ENCODE measurements at regions not wholly inside any gene's neighbourhood (a gene's known extent, or its start where the extent isn't known, plus 50 kb on each side); places are given as distances from the start of the nearest gene placed in this dataset.

GRCh38 chr6:92756912-92757311 is 662.4 kb downstream of the EPHA7 start (continued):
- TF ChIP-seq, protein P1, sequence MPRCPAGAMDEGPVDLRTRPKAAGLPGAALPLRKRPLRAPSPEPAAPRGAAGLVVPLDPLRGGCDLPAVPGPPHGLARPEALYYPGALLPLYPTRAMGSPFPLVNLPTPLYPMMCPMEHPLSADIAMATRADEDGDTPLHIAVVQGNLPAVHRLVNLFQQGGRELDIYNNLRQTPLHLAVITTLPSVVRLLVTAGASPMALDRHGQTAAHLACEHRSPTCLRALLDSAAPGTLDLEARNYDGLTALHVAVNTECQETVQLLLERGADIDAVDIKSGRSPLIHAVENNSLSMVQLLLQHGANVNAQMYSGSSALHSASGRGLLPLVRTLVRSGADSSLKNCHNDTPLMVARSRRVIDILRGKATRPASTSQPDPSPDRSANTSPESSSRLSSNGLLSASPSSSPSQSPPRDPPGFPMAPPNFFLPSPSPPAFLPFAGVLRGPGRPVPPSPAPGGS (IDR thresholded peaks at IDR 0.05; ENCODE audit: borderline replicate concordance, insufficient read depth, low read depth, low read length, poor library complexity, severe bottlenecking): no peak
- TF ChIP-seq TBL1XR1 (IDR thresholded peaks at IDR 0.05; ENCODE audit: low read depth, low read length) (no peak), ZNF274 (IDR thresholded peaks at IDR 0.05; ENCODE audit: insufficient read depth, insufficient read length) (no peak), RBBP5 (conservative IDR thresholded peaks at IDR 0.05) (no peak), KDM1A (IDR thresholded peaks at IDR 0.05; ENCODE audit: borderline replicate concordance) (no peak), KLF5 (IDR thresholded peaks at IDR 0.05; ENCODE audit: partially characterized antibody) (no peak)

DNA sequence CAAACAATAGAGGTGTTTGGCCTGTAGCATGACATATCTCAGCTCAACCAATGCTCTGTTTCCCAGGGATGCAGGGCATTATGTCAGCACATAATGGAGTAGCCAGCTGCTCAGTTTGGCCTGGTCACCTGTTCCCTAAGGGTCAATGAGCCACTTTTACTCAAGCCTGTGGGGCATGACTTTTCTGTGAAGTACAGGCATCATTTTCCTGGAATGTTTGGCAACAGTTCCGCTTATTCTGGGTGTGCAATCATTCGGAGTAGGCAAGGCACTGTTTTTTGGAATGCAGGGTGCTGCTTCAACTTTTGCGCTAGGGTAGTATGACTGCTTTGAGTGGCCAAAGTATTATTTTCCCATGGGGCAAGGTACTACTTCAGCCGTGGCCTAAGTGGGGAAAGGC is 665.4 kb downstream of the EPHA7 start:
- H3K4me3 ChIP-seq: no peak overlapping the region
- H3K4me1 ChIP-seq (ENCODE audit: control insufficient read depth, insufficient read depth, low read length): no peaks in the 10 kb centered on the region
- ChIA-PET CTCF (interaction anchor here (1.2 kb wide), 1 partner anchor 12 kb away, joined by 3 read pairs; no protein-coding TSS in a partner anchor), RAD21 (ENCODE audit: unreplicated experiment) (no interaction called here), POLR2A (no interaction called here), SMC1A (ENCODE audit: uncharacterized antibody, unreplicated experiment) (no interaction called here)
- H3K9ac ChIP-seq (ENCODE audit: control insufficient read depth, insufficient read depth, low read length): no peak overlapping the region
- H3K27me3 ChIP-seq (replicated peaks in 1 of 2; ENCODE audit: control insufficient read depth in 2 of 2, insufficient read depth in 2 of 2, low read length in 1 of 2): no peaks in the 10 kb centered on the region
- ATAC-seq: no peak
- no peak for FAIRE-seq
- H3K9me3 ChIP-seq (replicated peaks; ENCODE audit: control insufficient read depth, insufficient read depth, low read length): no peaks in the 10 kb centered on the region
- intact Hi-C loops (cut with micrococcal nuclease; ENCODE audit: unreplicated experiment): no loop called here
- no peaks in the 10 kb centered on the region for H3K79me2 ChIP-seq (ENCODE audit: control insufficient read depth, insufficient read depth, low read length)
- TF ChIP-seq MTA3 (IDR thresholded peaks at IDR 0.05; ENCODE audit: borderline replicate concordance, low read length) (no peak), TARDBP (IDR thresholded peaks at IDR 0.05; ENCODE audit: borderline replicate concordance) (no peak), RCOR1 (conservative IDR thresholded peaks at IDR 0.05; ENCODE audit: low read depth, low read length) (no peak), SUZ12 (IDR thresholded peaks at IDR 0.05; ENCODE audit: unreplicated experiment) (no peak), NRF1 (conservative IDR thresholded peaks at IDR 0.05; ENCODE audit: low read depth, low read length) (no peak), FOS (IDR thresholded peaks at IDR 0.05; ENCODE audit: borderline replicate concordance, extremely low read depth, insufficient read length) (no peak), STAT3 (IDR thresholded peaks at IDR 0.05; ENCODE audit: low read depth, low read length) (no peak), MLLT1 (IDR thresholded peaks at IDR 0.05) (no peak), NBN (IDR thresholded peaks at IDR 0.05) (no peak), SIN3A (IDR thresholded peaks at IDR 0.05; ENCODE audit: low read depth, low read length) (no peak), MYC (IDR thresholded peaks at IDR 0.05; ENCODE audit: insufficient read depth, insufficient read length, insufficient replicate concordance, low read length, severe bottlenecking) (no peak), RBBP5 (conservative IDR thresholded peaks at IDR 0.05) (no peak), JUND (IDR thresholded peaks at IDR 0.05; ENCODE audit: low read depth, low read length) (no peak), HDGF (IDR thresholded peaks at IDR 0.05) (no peak), JUNB (IDR thresholded peaks at IDR 0.05) (no peak)
- TF ChIP-seq, protein P2, sequence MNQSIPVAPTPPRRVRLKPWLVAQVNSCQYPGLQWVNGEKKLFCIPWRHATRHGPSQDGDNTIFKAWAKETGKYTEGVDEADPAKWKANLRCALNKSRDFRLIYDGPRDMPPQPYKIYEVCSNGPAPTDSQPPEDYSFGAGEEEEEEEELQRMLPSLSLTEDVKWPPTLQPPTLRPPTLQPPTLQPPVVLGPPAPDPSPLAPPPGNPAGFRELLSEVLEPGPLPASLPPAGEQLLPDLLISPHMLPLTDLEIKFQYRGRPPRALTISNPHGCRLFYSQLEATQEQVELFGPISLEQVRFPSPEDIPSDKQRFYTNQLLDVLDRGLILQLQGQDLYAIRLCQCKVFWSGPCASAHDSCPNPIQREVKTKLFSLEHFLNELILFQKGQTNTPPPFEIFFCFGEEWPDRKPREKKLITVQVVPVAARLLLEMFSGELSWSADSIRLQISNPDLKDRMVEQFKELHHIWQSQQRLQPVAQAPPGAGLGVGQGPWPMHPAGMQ (IDR thresholded peaks at IDR 0.05; ENCODE audit: borderline replicate concordance): no peak
- TF ChIP-seq, protein P3, sequence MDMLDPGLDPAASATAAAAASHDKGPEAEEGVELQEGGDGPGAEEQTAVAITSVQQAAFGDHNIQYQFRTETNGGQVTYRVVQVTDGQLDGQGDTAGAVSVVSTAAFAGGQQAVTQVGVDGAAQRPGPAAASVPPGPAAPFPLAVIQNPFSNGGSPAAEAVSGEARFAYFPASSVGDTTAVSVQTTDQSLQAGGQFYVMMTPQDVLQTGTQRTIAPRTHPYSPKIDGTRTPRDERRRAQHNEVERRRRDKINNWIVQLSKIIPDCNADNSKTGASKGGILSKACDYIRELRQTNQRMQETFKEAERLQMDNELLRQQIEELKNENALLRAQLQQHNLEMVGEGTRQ (IDR thresholded peaks at IDR 0.05; ENCODE audit: borderline replicate concordance, low read depth, low read length): no peak
- H2AFZ ChIP-seq (ENCODE audit: control insufficient read depth, low read depth, low read length): no peak overlapping the region
- H3K27ac ChIP-seq (ENCODE audit: control insufficient read depth, insufficient read depth): no peak overlapping the region
- in situ Hi-C loops (cut with MboI): no loop called here
- no peak overlapping the region for H3K4me2 ChIP-seq (ENCODE audit: control insufficient read depth, insufficient read depth)
- no peaks in the 10 kb centered on the region for H3K36me3 ChIP-seq (ENCODE audit: control insufficient read depth in 2 of 2, insufficient read depth in 2 of 2, low read length in 1 of 2)
- H4K20me1 ChIP-seq (ENCODE audit: control insufficient read depth, insufficient read depth): no peaks in the 10 kb centered on the region
- WGBS (ENCODE audit: insufficient coverage, insufficient replicate concordance, low lambda C conversion rate, missing lambda C conversion rate): 39% methylated on average over 4 of the region's 4 CpGs
- DNase-seq (ENCODE audit: low read depth, low spot score): no peak
- BruUV-seq (replicated peaks): no TSS peak

Measured in GM12878 (cell line).